ENCODE measurements at regions not wholly inside any gene's neighbourhood (a gene's known extent, or its start where the extent isn't known, plus 50 kb on each side); places are given as distances from the start of the nearest gene placed in this dataset.

DNA sequence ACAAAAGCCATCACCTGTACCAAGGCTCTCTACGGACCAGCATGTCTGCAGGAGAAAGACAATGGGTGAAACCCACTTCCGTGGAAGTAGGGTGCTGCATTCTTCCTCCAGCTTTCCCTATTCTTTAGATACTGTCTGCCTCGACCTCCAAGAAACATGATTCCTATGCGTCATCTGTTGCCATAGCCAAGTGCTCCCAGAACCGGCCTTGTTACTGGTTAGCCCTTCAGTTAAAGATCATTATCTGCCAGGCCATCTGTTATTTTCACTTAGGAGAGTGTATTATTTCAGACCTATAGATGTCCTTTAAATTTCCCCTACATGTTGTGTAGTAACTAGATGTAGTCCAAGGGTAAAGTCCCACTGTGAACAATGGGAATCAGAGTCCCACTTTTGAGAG lies 89.0 kb upstream of the KIAA1217 start:
- no peak for DNase-seq (ENCODE audit: low read depth in 2 of 2)

DNA sequence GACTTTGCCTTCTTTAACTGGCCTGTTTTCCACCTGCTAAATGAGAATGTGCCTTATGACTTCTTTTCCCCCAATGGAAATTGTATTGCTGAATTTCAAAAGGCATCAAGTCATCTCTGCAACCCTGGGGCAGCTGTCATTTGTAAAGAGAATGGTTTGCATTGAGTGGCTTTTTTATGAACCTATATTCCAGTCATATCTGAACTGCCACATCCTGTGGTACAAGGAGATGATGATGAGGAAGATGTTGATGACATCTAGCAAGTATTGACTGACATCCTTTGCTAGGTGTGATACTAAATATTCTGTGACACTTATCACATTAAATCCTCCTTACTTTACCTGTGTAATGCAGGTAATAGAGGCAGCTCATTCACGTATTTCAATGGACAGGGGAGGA lies 88.3 kb upstream of the KIAA1217 start:
- DNase-seq (ENCODE audit: low read depth in 2 of 2) = no peak

DNA sequence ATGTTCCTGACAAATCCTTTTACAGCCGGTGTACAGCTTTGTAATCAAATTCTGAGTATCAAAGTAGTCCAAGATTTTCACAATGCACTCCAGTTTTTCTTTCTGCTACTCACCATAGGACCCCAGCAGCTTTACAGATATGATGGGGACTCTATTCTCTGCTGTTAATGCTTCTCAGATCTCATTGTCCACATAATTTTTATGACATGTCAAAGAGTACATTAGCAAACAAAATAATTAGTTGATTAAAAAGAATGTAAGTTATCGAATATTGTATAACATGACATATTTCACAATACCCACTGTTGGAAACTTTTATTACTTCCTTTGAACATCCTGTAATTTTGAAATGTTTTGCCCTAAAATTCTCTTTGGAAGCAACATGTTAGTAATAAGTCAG lies 81.4 kb upstream of the KIAA1217 start:
- DNase-seq (ENCODE audit: low read depth in 2 of 2) = no peak

DNA sequence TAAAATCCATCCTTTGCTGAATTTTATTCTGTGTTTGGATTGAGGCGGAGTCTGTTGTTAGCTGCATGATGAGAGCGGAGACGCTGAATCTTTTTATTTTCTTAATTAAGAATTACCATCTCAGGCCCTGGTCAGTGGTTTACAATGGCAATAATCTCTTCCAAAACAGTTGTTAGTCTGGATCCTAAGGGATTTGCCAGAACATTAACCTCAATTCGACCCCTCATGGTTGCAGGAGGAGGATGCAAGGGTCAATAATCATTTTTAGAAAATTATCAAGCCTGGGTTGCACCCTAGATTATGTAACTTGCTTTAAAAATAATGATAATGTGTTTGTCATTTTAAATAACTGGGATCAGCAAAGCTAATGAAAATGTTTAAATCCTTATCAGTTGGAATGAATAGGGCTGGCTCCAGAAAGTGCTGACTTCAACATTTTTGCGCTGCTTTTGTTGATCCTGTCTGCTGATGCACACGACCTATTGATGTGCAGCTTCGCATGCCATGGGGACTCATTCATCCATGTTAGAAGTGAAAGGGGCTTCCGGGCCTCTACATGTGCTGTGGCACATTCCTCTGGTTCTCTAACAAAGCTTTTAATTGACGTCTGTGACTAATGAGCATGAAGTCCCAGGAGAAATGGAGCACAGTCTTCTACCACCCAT lies 80.7 kb upstream of the KIAA1217 start:
- DNase-seq (ENCODE audit: low read depth in 2 of 2) = peak in 1 of 2 donors; percentile 24

DNA sequence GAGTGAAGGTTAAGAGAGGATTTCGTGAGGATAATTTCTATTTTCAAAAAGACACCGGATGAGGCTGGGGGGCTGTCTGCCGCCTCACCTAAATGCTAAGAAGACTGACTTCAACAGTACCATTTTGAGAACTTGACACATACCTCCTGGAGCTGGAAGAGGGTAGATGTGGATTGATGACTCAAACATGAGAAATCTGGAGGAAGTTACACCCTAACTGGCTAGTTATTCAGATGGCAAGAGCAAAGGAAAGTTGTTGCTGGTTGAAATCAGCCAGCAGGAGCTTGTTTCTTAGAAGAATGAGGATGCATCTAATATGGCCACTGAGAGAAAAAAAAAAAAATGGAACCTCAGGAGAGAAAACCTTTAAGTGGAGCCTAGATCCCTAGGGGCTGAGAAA lies 76.2 kb upstream of the KIAA1217 start:
- no peak for DNase-seq (ENCODE audit: low read depth in 2 of 2)

DNA sequence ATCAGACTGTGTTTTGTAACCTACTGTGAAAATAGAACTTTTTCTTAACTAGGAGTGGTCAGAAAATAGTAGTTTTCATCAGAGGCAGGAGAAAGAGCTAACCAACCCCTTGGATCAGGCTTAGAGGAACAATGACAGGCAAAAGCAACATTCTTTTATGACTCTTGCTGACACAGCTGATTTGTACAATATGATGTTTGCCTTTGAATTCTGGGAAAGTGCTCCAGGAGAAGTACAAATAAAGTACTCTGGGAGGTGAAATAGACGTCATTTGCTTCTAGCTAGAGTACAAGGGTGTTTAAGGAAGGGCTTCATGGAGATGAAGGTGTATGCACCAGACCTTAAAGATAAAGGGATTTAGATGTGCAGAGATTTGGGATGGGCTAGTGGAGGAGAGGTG lies 75.1 kb upstream of the KIAA1217 start:
- no peak for DNase-seq (ENCODE audit: low read depth in 2 of 2)

DNA sequence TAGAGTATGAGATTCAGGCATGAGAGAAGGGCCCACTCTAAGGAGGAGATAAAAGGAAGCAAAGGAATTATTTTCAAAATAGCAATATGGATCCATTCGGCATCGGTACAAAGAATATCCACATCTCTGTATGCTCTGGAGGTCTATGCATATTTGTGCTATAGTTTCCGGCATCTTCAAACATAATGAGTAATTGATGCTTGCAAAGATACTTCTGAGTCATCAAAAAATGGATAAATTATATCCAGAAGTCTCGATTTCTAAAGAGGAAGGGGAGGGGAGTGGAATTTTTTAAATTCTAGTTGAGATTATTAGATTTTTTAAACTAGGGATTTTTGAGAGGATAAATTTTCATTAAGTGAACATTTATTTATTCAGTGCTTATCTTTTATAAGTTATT lies 72.9 kb upstream of the KIAA1217 start:
- DNase-seq (ENCODE audit: low read depth in 2 of 2) = no peak

DNA sequence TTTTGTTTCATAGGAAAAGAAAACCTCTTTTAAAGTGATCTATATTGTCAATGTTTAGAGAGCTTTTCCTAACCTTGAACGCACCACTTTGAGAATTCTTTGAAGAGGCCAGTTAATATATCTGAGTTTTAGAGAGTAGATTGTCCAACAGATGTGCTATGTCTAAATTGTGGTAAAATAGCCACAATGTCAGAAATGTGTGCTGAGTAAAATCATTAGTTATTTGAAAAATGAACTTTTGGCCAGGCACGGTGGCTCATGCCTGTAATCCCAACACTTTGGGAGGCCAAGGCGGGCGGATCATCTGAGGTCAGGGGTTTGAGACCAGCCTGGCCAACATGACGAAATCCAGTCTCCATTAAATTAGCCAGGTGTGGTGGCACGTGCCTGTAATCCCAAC lies 61.6 kb upstream of the KIAA1217 start:
- no peak for DNase-seq (ENCODE audit: low read depth in 2 of 2)

DNA sequence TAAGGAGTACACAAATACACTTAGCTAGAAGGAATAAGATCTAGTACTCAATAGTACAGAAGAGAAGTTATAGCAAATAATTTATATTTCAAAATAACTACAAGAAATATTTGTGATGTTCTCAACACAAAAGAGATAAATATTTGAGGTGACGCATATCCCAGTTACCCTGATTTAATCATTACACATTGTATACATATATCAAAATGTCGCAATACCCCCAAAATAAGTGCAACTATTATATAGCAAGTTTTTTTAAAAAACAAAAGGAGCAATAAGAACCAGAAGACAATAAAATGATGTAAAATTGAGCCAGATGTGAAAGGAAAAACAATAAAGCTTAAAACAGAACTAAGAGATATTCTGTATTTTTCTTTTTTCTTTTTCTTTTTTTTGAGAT lies 59.3 kb upstream of the KIAA1217 start:
- no peak for DNase-seq (ENCODE audit: low read depth in 2 of 2)

DNA sequence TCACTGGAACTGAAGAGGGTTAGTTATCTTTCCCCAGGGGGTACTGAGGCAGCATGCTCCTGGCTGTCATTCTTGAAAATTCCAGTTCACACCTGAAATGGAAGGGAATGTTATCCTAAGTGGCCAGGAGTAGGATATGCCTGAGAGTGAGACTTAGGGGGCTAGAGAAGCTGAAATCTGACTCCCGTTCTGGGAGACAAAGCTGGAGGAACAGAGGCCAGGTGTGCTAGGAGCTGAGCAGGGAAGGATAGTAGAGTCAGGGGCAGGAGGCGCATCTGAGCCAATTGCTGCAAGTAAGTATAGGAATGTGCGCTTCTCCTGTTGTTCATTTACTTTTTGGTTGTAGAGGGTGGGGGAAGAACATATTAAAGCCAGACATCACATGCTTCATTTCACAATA lies 58.1 kb upstream of the KIAA1217 start:
- DNase-seq (ENCODE audit: low read depth in 2 of 2) = no peak

DNA sequence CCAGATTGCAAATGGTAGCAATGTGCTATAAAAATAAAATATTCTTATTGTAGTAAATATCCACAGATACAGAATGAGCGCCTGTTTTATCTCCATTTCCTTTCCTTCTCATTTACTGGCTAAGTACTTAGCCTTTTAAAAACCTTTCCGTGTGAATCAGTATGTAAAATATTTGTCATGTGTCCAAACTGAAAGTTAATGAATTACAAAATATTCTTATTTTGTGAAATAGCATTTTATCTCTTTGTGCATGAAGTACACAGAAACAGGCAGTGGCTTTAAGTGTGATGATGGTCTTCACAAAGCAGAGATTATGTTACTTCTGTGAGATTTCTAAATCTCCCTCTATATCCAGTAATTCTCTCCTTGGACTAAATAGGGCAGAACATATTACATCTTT lies 56.7 kb upstream of the KIAA1217 start:
- DNase-seq (ENCODE audit: low read depth in 2 of 2) = no peak

DNA sequence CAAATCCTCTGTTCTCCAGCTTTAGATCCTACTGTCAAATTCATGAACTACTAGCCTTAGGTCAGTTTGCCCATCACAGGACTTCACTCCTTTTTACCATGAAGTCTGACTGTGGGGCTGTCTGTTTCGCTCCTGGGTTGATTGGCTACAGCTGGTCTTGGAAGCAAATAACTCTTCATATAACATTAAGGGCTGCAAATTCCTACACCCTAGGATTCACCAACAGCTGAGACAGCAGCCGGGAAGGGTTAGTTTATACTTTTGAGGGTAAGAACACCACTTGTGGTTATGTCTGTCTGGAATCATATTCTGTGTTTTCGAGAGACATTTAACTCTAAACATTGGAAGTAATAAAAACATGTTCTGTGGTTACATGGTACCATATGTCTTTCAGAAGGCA lies 55.9 kb upstream of the KIAA1217 start:
- DNase-seq (ENCODE audit: low read depth in 2 of 2) = no peak

DNA sequence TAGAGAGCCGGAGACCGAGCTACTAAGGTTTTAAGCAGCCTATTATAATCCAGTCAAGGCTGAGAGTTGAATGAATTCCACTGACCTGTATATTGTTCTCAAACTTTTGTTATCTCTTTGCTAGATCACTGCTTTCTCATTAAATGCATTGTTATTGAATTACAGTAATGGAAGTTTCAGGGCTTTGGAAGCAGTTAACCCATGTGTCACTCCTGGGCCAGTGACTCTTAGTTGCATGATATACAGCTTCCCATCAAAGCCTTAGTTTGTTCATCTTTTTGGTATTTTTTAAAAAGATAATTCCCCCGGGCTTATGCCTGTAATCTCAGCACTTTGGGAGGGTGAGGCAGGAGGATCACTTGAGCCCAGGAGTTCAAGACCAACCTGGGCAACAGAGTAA lies 55.4 kb upstream of the KIAA1217 start:
- DNase-seq (ENCODE audit: low read depth in 2 of 2) = no peak

DNA sequence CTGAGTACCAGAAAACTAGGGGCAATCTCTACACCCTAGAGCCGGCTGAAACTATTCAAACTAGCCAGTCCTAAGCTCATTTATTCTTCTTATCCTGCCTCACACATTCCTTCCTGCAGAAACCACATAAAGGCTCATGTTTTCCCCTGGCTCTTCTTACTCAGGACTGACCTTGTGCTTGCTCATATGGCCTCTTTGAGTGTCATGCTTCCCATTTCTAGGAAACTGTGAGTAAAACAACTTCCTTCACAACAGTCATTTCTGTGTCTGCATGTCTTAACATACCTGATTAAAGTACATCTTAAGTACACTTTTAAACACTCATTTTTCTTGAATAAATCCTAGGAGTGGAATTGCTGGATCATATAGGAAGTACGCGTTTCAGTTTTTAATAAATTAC lies 52.3 kb upstream of the KIAA1217 start:
- no peak for DNase-seq (ENCODE audit: low read depth in 2 of 2)

DNA sequence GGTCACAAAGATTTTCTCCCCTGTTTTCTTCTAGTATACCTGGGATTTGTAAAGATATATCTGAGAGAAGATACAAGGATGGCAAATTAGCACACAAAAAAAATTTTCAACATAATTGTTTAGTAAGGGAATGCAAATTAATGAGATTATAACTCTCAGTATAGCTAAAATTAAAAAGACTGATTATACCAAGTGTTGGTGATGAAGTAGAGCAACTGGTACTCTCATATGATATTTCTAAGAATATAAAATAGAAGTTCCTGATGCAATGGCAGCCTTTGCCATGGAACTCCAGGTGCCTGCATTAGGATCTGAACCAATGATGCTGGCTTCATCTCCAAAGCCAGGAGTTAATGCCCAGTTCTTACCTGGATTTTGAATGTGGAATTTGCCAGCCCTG lies 51.4 kb upstream of the KIAA1217 start:
- no peak for DNase-seq (ENCODE audit: low read depth in 2 of 2)
